ENCODE measurements at regions not wholly inside any gene's neighbourhood (a gene's known extent, or its start where the extent isn't known, plus 50 kb on each side); places are given as distances from the start of the nearest gene placed in this dataset.

- Histone ChIP-seq H3K4me1 (ENCODE audit: control insufficient read depth, insufficient read depth, low read length) (no peaks in the 10 kb centered on the region), H3K14ac (replicated peaks; ENCODE audit: low read depth, low read length) (no peak overlapping the region), H2BK120ac (ENCODE audit: low read depth, low read length) (no peak overlapping the region), H3K79me1 (ENCODE audit: low read depth in 1 of 2, low read length in 2 of 2) (no peaks in the 10 kb centered on the region), H3K18ac (ENCODE audit: low read depth, low read length) (no peak overlapping the region), H4K8ac (ENCODE audit: low read depth in 2 of 2, low read length in 2 of 2) (no peak overlapping the region), H3K9me1 (ENCODE audit: insufficient read depth, low read length) (no peaks in the 10 kb centered on the region), H3K56ac (ENCODE audit: extremely low read depth, insufficient read depth, low read length) (no peak overlapping the region), H3K23ac (ENCODE audit: low read depth, low read length) (no peak overlapping the region), H2BK15ac (ENCODE audit: low read depth, low read length) (no peak overlapping the region), H3K9me3 (ENCODE audit: control insufficient read depth, insufficient read depth, low read length) (no peaks in the 10 kb centered on the region), H4K91ac (ENCODE audit: insufficient read depth, low read depth, low read length) (no peak overlapping the region), H2AFZ (replicated peaks; ENCODE audit: low read length, poor library complexity) (no peak overlapping the region), H2BK5ac (ENCODE audit: low read depth, low read length, poor library complexity, severe bottlenecking) (no peak overlapping the region), H4K20me1 (ENCODE audit: insufficient read depth, low read length) (no peaks in the 10 kb centered on the region), H3K4me2 (ENCODE audit: low read depth, low read length) (no peak overlapping the region), H3K4me3 (ENCODE audit: insufficient read depth, low read depth, low read length) (no peak overlapping the region), H2AK9ac (replicated peaks; ENCODE audit: low read depth, low read length, poor library complexity) (no peak overlapping the region), H3K4ac (ENCODE audit: low read depth, low read length) (no peak overlapping the region), H3K27me3 (ENCODE audit: control insufficient read depth, insufficient read depth, low read length) (no peaks in the 10 kb centered on the region), H4K5ac (ENCODE audit: low read depth, low read length) (no peak overlapping the region), H3K36me3 (ENCODE audit: control insufficient read depth, insufficient read depth, low read length) (no peaks in the 10 kb centered on the region), H3K27ac (ENCODE audit: insufficient read depth, low read length) (no peak overlapping the region), H3K9ac (ENCODE audit: low read depth, low read length) (no peak overlapping the region), H2BK20ac (ENCODE audit: low read depth, low read length) (no peak overlapping the region), H2AK5ac (ENCODE audit: low read depth, low read length) (no peak overlapping the region)
- WGBS, 2 experiments (ENCODE audit: extremely low coverage in 2 of 2, insufficient read length in 1 of 2), result 79% methylated on average over 5 of the region's 12 CpGs; no CpG with 5 or more reads in 1 of the 2 experiments
- BruUV-seq (replicated peaks), result no TSS peak
- CTCF ChIA-PET, result no interaction called here
- ATAC-seq (ENCODE audit: low read depth) (no peak), DNase-seq (no peak)
- in situ Hi-C loops (cut with MboI; ENCODE audit: low sequenced_read_pairs) (no loop called here), intact Hi-C loops (cut with micrococcal nuclease) (no loop called here), dilution Hi-C loops (cut with HindIII; ENCODE audit: low sequenced_read_pairs, unreplicated experiment) (no loop called here)
- POLR2A ChIA-PET (ENCODE audit: unreplicated experiment), result no interaction called here
- TF ChIP-seq SMC3 (IDR thresholded peaks at IDR 0.05; ENCODE audit: low read depth, low read length) (no peak), POLR2A (IDR thresholded peaks at IDR 0.05; ENCODE audit: low read depth, low read length) (no peak), RFX5 (IDR thresholded peaks at IDR 0.05; ENCODE audit: low read depth, low read length) (no peak)
These were observed 182.9 kb upstream of the NCAM1 start for GRCh38 chr11:112778091-112778876.
